Neural progenitor cell (in vitro differentiated cells): ENCODE measurements at regions not wholly inside any gene's neighbourhood (a gene's known extent, or its start where the extent isn't known, plus 50 kb on each side); places are given as distances from the start of the nearest gene placed in this dataset.

Experiments used
- DNase-seq: peaks from one replicate; pipeline ENCODE4 v3.0.0-alpha.2; 2016; ENCODE audit warnings: low spot score
- H2AFZ ChIP-seq: fragments of 200-600 bp; sonication (generic); replicated peaks from 2 replicates; pipeline ENCODE4 v1.6.1; 2016; ENCODE audit warnings: antibody characterized with exemption
- H3F3A ChIP-seq: fragments of 200-600 bp; sonication (generic); 2 replicates; pipeline ENCODE4 v1.6.1; 2016; ENCODE audit warnings: antibody characterized with exemption, low read depth
- H3K27ac ChIP-seq: fragments of 200-600 bp; sonication (generic); 2 replicates; pipeline ENCODE4 v1.5.1; 2016; ENCODE audit warnings: mild to moderate bottlenecking
- H3K27me3 ChIP-seq: fragments of 200-600 bp; sonication (generic); 2 replicates; pipeline ENCODE4 v1.6.1; 2016; ENCODE audit warnings: mild to moderate bottlenecking, moderate library complexity
- H3K36me3 ChIP-seq: fragments of 200-600 bp; sonication (generic); 2 replicates; pipeline ENCODE4 v1.5.1; 2016
- H3K4me1 ChIP-seq: fragments of 200-600 bp; sonication (generic); 2 replicates; pipeline ENCODE4 v1.6.1; 2016; ENCODE audit warnings: mixed run types
- H3K4me2 ChIP-seq: fragments of 200-600 bp; sonication (generic); 2 replicates; pipeline ENCODE4 v1.6.1; 2016
- H3K4me3 ChIP-seq: fragments of 200-600 bp; sonication (generic); 2 replicates; pipeline ENCODE4 v1.5.1; 2016
- H3K79me2 ChIP-seq: fragments of 200-600 bp; sonication (generic); 2 replicates; pipeline ENCODE4 v1.6.1; 2016; ENCODE audit warnings: low read depth
- H3K9ac ChIP-seq: fragments of 200-600 bp; sonication (generic); 2 replicates; pipeline ENCODE4 v1.6.1; 2016
- H3K9me3 ChIP-seq: fragments of 200-600 bp; sonication (generic); 2 replicates; pipeline ENCODE4 v1.5.1; 2016; ENCODE audit warnings: low read depth
- H4K20me1 ChIP-seq: fragments of 200-600 bp; sonication (generic); 2 replicates; pipeline ENCODE4 v1.6.1; 2016; ENCODE audit warnings: low read depth
- H3K27ac Mint-ChIP-seq: 3 replicates; pipeline ENCODE4 v1.8.0; 2021; ENCODE audit warnings: mixed read lengths
- H3K27me3 Mint-ChIP-seq: 2 replicates; pipeline ENCODE4 v1.8.0; 2022; ENCODE audit warnings: low read depth, mild to moderate bottlenecking, inconsistent platforms, moderate library complexity, mixed read lengths; ENCODE audit not compliant: insufficient read depth
- H3K36me3 Mint-ChIP-seq: 3 replicates; pipeline ENCODE4 v1.8.0; 2021; ENCODE audit warnings: mixed read lengths
- H3K4me1 Mint-ChIP-seq: 3 replicates; pipeline ENCODE4 v1.8.0; 2021; ENCODE audit warnings: mixed read lengths
- H3K4me3 Mint-ChIP-seq: 3 replicates; pipeline ENCODE4 v1.8.0; 2021; ENCODE audit warnings: mild to moderate bottlenecking, moderate library complexity, mixed read lengths
- H3K9me3 Mint-ChIP-seq: 3 replicates; pipeline ENCODE4 v1.8.0; 2020; ENCODE audit warnings: mixed read lengths
- CTCF ChIP-seq: fragments of 200-600 bp; sonication (generic); IDR thresholded peaks from 2 replicates; pipeline ENCODE4 v1.5.1; 2017; ENCODE audit warnings: antibody characterized with exemption, mild to moderate bottlenecking
- EZH2 ChIP-seq: fragments of 200-600 bp; sonication (generic); IDR thresholded peaks from 2 replicates; pipeline ENCODE4 v1.6.1; 2017; ENCODE audit warnings: antibody characterized with exemption, mild to moderate bottlenecking, moderate library complexity
- EZH2phosphoT487 ChIP-seq: fragments of 200-600 bp; sonication (generic); IDR thresholded peaks from 2 replicates; pipeline ENCODE4 v1.6.1; 2017; ENCODE audit warnings: antibody characterized with exemption

- Histone ChIP-seq H3K4me2 (no peak overlapping the region), H4K20me1 (no peaks in the 10 kb centered on the region), H2AFZ (no peak overlapping the region), H3F3A (no peaks in the 10 kb centered on the region), H3K4me1 (no peaks in the 10 kb centered on the region), H3K9me3 (no peaks in the 10 kb centered on the region), H3K27ac (no peak overlapping the region), H3K36me3 (no peaks in the 10 kb centered on the region), H3K79me2 (no peaks in the 10 kb centered on the region), H3K27me3 (no peaks in the 10 kb centered on the region), H3K9ac (no peak overlapping the region), H3K4me3 (no peak overlapping the region)
- H3K36me3 Mint-ChIP-seq, result no peaks in the 10 kb centered on the region
- H3K27me3 Mint-ChIP-seq, result peaks cover 4% of the 10 kb centered on the region
- TF ChIP-seq EZH2 (no peak), CTCF (no peak), EZH2phosphoT487 (no peak)
- no peaks in the 10 kb centered on the region for H3K4me1 Mint-ChIP-seq
- H3K4me3 Mint-ChIP-seq, result no peak overlapping the region
- no peaks in the 10 kb centered on the region for H3K9me3 Mint-ChIP-seq
- H3K27ac Mint-ChIP-seq, result no peak overlapping the region
- DNase-seq, result no peak
Observed at GRCh38 chr1:229760478-229760996, 134.5 kb downstream of the URB2 start.

- no peaks in the 10 kb centered on the region for H3K79me2 ChIP-seq
- Mint-ChIP-seq H3K4me3 (no peak overlapping the region), H3K27ac (no peak overlapping the region), H3K27me3 (peaks cover 4% of the 10 kb centered on the region), H3K9me3 (no peaks in the 10 kb centered on the region), H3K4me1 (no peaks in the 10 kb centered on the region), H3K36me3 (no peaks in the 10 kb centered on the region)
- H3K9me3 ChIP-seq, result no peaks in the 10 kb centered on the region
- H3F3A ChIP-seq, result no peaks in the 10 kb centered on the region
- H2AFZ ChIP-seq, result no peak overlapping the region
- H3K27ac ChIP-seq, result no peak overlapping the region
- no peak overlapping the region for H3K4me3 ChIP-seq
- TF ChIP-seq EZH2phosphoT487 (no peak), EZH2 (no peak)
- H4K20me1 ChIP-seq, result no peaks in the 10 kb centered on the region
- no peaks in the 10 kb centered on the region for H3K36me3 ChIP-seq
- no peak for DNase-seq
- H3K4me2 ChIP-seq, result no peak overlapping the region
- no peaks in the 10 kb centered on the region for H3K27me3 ChIP-seq
- H3K4me1 ChIP-seq, result no peaks in the 10 kb centered on the region
- no peak overlapping the region for H3K9ac ChIP-seq
Observed at GRCh38 chr1:229762891-229763290, 136.8 kb downstream of the URB2 start.

DNA sequence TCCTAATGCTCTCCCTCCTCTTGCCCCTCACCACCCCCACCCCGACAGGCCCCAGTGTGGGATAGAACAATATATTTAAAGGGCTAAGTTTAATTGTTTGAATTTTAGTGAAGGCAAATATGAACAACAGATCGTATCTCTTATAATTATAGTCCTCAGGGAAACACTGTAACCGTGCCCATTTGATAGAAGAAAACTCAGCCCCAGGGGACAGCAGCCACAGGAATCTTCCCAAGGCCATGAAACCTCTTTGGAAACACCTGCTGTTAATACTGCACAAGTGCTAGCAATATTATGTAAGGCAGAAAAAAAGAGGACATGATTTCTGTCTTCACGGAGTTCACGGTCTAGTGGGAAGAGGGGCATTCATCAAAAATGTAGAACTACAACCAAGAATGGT lies 142.2 kb downstream of the URB2 start:
- Mint-ChIP-seq H3K27ac (no peak overlapping the region), H3K27me3 (peaks cover 2% of the 10 kb centered on the region), H3K9me3 (no peaks in the 10 kb centered on the region), H3K4me1 (peaks cover 2% of the 10 kb centered on the region), H3K36me3 (no peaks in the 10 kb centered on the region), H3K4me3 (no peak overlapping the region)
- Histone ChIP-seq H3F3A (no peaks in the 10 kb centered on the region), H4K20me1 (no peaks in the 10 kb centered on the region), H2AFZ (no peak overlapping the region), H3K79me2 (no peaks in the 10 kb centered on the region), H3K27ac (no peak overlapping the region), H3K9ac (no peak overlapping the region), H3K4me1 (no peaks in the 10 kb centered on the region), H3K36me3 (no peaks in the 10 kb centered on the region), H3K9me3 (no peaks in the 10 kb centered on the region), H3K4me2 (no peak overlapping the region), H3K27me3 (no peaks in the 10 kb centered on the region), H3K4me3 (no peak overlapping the region)
- DNase-seq, result no peak
- TF ChIP-seq CTCF (no peak), EZH2phosphoT487 (no peak), EZH2 (no peak)

GRCh38 chr1:229769006-229769405 lies 143.0 kb downstream of the URB2 start:
- H3K9me3 ChIP-seq, result no peaks in the 10 kb centered on the region
- no peak overlapping the region for H3K27ac ChIP-seq
- H3K36me3 ChIP-seq, result no peaks in the 10 kb centered on the region
- no peak overlapping the region for H3K27ac Mint-ChIP-seq
- peaks cover 2% of the 10 kb centered on the region for H3K27me3 Mint-ChIP-seq
- no peaks in the 10 kb centered on the region for H3K4me1 ChIP-seq
- H3K36me3 Mint-ChIP-seq, result no peaks in the 10 kb centered on the region
- no peaks in the 10 kb centered on the region for H3F3A ChIP-seq
- no peak overlapping the region for H3K4me3 ChIP-seq
- H3K9ac ChIP-seq, result no peak overlapping the region
- H3K4me2 ChIP-seq, result no peak overlapping the region
- peaks cover 2% of the 10 kb centered on the region for H3K4me1 Mint-ChIP-seq
- DNase-seq, result no peak
- H3K27me3 ChIP-seq, result no peaks in the 10 kb centered on the region
- no peaks in the 10 kb centered on the region for H4K20me1 ChIP-seq
- no peak overlapping the region for H3K4me3 Mint-ChIP-seq
- H3K9me3 Mint-ChIP-seq, result no peaks in the 10 kb centered on the region
- H2AFZ ChIP-seq, result no peak overlapping the region
- H3K79me2 ChIP-seq, result no peaks in the 10 kb centered on the region
- TF ChIP-seq EZH2 (no peak), EZH2phosphoT487 (no peak), CTCF (no peak)
